ENCODE measurements at regions not wholly inside any gene's neighbourhood (a gene's known extent, or its start where the extent isn't known, plus 50 kb on each side); places are given as distances from the start of the nearest gene placed in this dataset.

DNA sequence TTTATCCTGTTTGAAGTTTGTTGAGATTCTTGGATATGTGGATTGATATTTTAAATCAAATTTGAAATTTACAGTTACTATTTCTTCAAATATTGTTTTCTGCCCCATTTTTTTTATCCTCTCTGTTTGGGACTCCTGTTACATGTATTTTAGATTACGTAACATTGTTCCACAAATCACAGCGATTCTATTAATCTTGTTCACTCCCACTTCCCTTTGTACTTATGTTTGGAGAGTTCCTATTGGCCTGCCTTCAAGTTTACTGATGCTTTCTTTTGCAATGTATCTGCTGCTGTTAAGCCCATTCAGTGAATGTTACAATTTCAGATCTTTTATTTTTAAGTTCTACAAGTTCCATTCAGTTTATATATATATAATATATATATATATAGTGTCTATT is 288.3 kb upstream of the TNRC6C start:
- DNase-seq, result no peak

DNA sequence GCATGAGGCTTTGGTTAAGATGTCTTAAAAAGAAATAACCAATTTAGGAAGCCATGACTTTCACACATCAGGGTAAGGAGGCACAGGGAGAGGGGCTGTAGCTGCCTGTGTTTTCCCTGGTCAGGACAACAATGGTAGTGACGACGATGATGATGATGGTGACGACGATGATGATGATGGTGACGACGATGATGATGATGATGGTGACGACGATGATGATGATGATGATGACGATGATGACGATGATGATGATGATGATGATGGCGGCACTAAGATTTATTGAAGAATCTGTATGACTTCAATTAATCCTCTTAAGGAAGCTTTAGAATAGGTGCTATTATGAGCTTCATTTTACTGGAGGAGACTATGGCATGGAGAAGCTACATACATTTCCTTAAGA is 284.1 kb upstream of the TNRC6C start:
- DNase-seq, result no peak

DNA sequence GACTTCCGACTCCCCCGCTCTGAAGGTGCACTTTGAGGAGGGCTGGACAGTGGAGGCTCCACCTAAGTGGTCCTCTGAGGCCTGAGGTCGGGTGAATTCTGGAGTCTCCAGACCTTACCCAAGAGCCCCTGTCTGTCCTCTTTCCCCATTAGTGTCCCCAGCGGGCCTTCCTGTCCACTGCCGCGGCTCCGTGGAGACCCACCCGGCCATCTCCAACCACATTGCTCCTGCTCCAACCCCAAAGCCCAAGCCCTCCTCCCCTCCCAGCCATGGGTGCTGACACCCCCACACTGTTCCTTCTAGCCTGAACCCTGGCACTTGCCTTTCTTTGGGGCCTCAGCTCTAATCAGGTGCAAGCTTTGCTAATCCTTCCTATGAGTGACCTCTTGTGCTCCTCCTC is 283.1 kb upstream of the TNRC6C start:
- DNase-seq, result no peak

DNA sequence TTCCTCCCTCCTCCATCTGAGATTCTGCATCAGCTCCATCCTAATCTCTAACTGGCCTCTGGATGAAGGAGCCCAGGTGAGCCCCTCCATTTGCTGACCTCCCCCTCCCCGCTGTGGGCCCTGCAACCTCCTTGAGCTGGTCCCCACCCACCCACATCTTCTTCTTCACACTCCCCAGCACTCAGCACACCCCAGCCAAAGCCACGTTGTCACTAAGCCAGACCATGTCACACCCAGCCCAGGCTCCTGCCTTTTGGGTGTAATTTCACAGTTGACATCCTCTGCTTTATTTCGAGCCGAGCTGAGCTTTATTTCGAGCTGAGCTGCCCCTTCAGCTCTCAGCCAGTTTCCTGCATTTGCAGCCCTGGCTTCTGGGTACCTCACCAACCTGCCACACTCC is 282.7 kb upstream of the TNRC6C start:
- DNase-seq, result no peak

DNA sequence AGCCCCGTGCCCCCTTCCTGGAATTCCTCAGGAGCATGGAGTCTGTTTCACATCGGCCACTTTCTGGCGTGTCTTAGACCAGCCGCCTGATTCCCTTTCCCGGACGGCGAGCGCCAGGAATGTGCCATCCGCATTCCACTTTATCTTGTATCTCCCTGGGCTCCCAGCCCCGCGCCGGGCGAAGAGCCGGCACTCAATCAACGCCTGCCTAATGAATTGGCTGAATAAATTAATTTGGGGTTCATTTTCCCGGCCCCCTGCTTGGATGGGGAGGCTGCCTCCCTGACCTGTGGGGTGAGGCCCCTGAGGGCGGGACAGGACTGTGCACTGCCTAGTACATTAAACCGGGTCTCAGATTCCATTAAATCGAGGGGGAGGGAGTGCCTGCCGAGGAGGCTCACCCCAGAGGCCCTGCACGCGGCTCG is 282.3 kb upstream of the TNRC6C start:
- no peak for DNase-seq

DNA sequence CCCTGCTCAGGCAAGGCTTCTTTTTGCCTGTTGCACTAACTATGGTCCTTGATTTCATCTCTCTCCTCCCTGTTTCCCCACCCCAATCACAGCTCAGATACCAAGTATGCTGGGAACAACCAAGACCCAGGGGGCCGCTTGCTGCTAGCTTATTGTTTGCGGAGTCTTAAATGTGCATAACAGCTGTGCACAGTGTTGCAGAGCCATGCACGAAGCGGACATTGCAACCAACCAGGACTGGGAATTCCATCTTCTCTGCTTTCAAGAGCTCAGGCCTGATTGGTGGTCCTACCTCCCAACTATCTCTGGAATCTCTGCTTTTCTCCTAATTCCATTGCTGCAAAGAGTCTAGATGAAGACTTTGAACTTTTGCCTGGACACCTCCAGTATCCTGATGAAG is 281.3 kb upstream of the TNRC6C start:
- DNase-seq, result no peak

DNA sequence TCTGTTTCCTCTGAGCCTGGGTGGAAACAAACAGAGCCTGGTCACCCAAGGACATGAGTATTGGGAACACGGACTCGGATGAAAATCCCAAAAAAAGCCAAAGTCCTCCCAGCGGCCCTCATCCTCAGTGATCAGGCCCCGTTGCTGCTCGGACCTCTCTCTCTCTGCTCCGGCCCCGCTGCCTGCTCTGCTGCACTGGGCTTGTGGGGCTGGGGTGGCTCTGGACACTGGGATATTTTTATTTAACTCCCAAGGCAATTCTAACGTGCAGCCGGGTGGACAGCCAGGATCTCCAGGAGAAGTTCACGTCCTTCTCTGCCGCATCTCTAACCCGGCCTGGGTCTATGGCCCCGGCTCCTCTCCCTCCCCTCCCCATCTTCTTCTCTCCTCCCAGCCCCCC is 280.9 kb upstream of the TNRC6C start:
- no peak for DNase-seq

DNA sequence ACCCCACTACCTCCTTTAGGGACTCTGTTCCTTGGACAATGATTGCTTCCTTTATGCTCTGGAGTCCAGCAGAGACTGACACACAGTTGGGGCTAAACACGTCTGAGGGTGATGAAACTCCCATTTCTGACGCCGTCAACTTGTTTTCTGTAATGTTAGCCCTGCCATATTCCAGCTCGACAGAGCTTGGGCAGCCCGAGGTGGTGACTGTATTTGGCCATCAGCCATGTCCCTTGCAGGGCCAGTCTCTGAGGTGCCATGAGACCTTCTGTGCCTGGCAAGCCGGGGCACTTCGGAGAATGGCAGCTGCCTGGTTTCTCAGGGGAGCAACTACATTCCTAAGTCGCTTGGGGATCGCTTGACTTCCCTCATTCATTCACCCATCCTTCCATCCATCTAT is 278.9 kb upstream of the TNRC6C start:
- DNase-seq, result no peak

DNA sequence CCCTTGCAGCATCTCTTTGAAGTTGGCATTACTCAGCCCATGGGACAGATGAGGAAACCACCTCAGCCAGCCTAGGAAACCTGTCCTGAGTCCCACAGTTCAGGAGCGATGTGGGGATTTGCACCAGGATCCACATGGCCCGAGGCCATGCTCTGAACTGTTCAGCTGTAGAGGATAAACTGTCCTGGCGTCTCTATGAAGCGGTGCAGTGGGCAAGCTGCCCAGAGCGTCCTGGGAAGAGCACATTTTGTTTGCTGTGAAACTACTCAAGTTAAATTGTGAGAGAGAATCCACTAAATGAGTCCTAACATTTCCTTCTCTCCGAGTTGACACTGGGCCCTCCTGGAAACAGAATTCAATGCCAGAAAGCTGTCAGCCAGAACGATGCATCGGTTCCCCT is 276.6 kb upstream of the TNRC6C start:
- DNase-seq, result no peak

DNA sequence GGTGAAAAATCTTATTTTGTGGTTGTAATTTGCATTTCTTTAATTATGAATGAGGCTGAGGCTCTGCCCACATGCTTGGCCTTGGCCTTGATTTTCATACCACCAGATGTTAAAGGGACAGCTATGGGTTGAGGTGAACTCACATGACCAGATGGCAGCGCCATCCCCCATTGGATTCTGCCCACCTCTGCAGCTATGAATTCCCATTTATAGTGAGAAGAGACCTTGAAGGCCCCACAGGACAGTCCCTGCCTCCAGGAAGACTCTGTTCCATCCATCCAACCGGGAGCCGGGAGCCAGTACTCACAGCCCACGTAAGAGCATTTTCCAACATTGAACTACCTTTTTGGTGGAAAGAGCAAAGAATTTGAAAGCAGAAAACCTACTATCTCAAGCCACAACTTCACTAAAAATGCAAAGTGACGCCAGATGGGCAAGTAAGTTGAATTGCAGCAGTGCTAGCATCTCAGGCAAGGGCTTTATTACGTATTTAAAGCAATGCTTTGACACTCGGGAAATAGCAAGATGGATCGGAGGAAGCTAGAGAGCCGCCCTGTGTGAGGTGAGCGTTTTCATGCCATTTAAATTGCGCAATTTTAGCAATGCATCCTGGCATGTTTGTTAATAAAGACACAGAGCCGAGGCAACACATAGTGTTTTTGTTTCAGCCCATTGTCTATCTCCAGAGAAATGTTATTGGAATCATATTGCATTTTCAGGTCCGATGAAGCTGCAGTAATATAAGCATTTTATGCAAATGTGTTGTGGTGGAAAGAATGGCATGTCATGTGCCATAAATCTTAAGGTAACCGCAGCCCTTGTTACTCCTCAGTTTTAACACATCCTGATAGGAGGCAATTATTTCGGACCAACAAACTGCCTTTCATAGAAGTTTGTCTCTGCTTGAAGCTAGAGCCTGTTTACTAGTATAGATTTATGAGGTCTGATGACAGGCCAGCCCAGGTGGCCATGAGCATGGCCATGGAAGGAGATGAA is 273.4 kb upstream of the TNRC6C start:
- DNase-seq, result no peak

DNA sequence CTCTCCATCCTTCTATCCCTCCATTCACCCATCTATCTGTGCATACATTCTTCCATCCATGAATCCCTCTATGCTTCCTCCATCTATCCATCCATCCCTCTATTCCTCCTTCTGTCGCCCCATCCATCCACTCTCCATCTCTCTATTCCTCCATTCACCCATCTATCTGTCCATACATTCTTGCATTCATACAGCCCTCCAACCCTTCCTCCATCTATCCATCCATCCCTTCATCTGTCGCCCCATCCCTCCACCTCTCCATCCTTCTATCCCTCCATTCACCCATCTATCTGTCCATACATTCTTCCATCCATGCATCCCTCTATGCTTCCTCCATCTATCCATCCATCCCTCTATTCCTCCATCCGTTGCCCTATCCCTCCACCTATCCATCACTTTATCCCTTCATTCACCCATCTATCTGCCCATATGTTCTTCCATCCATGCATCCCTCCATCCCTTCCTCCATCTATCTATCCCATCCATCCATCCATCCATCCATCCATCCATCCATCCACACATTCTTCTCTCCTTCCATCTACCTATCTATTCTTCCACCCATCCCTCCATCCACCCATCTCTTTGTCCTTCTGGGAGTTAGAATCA is 272.5 kb upstream of the TNRC6C start:
- no peak for DNase-seq

DNA sequence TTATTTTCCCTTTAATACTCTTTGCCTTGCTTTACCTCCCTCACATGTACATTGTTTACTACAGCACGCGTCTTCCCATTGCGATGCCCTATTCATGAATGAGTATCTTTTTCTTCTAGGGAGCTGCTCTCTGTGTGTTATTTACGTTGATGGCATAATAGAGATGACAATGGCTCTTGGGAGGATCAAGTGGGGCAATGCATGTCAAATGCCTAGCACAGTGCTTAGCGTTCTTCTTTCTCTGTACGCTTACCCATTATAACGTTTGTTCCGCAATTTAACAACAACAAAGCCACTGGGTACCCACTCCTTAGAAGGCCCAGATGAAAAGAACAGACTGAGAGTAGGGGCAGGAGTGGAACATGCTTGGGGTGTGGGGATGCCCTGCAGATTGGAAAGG is 271.6 kb upstream of the TNRC6C start:
- no peak for DNase-seq

DNA sequence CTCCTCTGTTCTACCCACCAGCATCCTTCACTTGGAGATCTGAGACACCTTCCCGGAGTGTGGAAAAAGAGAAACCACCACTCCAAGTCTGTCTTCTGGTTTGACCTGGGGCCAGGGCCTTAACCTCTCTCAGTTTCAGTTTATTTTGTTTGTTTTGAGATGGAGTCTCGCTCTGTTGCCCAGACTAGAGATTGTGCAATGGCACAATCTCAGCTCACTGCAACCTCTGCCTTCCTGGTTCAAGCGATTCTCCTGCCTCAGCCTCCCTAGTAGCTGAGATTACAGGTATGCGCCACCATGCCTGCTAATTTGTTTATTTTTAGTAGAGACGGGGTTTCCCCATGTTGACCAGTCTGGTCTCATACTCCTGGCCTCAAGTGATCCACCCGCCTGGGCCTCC is 271.1 kb upstream of the TNRC6C start:
- no peak for DNase-seq

DNA sequence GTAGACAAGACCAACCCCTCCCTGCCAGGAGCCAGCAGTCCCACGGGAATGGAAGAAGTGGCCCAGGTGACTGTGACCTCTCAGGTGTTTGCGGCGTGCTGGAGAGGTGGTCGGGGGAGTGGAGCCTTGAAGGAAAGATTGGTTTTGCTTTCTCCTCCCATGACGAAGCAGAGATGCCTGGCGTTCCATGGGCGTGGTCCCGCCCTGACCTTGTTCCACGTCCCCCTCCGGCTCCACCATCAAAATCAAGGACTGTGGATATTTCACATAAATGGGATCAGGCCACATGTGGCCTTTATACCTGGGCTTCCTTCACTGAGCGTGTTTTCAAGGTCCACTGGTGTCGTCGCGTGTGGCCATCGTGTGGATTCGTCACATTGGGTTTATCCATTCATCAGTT is 270.6 kb upstream of the TNRC6C start:
- no peak for DNase-seq

DNA sequence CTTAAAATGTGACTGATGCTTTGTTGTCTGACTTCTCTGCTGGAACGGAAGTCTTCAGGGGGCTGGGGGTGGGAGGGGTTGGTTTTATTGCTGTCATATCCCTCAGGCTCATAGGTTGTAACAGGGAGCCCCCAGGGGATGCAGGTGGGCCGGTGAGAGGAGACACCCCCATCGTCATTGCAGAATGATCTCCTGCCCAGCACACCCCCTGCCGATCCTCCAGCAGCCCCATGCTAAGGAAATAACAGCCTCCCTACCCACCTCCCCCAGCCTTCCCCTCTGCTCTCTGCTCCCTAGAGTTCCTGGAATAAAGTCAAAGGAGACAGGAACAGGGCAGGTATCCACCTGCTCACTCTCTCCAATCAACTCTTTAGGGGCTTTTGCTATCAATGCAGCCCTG is 270.1 kb upstream of the TNRC6C start:
- DNase-seq, result no peak

DNA sequence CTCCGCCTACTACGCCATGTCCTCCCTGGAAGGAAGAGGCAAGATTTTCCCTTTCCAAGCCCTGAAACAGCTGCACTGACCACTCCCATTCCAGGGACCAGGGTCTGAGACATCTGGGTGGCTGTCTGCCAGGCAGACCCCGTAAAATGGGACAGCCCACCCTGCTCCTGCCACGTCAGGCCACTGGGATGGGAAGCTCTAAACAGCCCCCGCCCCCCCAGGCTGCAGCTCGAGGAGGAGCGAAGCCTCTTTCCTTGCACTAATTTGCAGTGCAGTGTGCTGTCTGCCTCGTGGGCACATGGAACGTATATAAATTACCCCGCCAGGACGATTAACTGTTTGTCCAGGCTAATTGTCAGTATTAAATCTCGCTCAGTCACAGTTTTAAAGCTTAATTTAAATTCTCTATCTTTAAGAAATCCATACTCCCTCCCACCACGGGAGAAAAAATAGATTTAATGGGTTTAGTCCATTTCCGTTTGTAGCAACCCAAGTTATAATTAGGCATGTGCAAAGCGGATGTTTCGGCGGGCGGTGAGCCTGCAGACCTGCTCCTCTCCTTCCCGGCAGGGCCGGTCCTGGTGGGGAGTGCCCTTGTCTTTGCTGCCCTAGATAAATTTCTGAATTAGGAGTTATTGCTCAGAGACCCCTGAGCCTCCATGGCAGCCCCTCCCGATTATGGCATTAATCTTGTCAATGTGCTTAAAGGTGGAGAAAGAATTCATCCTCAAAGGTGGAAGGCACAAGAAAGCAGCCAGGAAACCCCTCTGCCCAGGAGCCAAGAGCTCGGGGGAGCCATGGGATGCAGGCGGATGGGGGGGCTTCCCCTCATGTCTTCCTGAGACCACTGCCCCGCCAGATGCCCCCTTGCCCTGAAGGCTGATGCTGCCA is 268.0 kb upstream of the TNRC6C start:
- no peak for DNase-seq

DNA sequence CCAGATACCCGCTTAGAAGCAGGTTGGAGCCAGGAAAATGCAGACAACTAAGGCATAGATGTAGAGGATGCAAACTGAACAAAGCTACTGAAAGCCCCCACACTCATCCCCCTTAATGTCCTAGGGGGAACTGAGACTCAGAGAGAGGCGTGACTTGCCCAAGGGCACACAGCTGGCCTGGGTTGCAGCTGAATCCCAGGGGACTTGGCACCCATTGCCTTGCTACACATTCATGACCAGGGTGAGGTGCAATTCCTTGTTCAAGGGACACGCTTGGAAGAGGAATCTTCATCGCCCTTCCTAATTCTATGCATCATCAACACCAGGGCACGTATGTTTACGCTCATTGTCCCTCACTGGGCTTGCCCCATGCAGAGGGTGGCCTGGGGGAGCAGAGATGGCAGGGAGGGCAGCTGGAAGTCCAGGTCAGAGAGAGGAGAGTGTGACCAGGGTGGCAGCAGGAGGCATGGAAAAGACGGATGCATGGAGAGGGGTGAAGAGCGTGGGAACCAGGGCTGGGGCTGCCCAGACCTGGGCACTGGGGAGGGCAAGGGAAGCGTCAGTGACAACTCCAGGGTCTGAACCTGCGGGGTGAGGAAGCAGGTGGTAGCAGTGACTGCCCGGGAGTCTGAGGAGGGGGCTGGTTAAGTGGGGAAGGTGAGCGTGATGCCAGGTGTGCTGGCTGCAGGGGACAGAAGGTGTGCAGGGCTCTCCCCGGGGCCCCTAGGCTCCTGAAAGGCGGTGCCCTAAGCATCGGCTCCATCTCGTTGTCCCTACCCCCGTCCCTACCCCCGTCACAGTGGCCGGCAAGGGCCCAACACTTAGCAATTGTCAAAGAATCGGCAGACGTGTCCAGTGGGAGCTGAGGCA is 267.1 kb upstream of the TNRC6C start:
- no peak for DNase-seq

DNA sequence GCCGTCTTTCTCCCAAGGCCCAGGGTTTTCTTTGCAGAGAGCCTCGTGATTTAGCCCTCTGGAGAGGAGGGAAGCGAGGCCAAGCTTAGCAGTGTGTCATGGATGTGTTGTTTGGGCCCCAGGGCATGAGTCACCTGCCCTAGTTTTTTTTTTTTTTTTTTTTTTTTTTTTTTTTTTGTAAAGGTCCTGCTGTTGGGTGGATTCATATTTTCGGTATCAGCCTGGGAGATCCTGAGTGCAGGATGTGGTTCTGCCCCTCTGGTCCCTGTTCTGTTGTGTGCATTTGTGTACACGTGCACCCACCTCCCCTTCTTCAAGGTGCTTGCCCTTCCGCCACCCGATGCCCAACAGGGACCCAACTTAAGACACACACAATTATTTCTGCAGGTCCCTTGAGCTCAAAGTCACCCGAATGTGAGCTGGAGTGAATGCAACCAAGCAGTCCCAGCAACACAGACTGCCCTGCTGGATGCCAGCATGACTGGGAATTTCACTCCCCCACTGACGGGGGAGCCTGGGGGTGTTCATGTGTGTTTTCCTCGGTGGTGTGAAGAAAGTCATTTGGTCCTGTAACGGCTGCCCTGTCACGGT is 265.8 kb upstream of the TNRC6C start:
- DNase-seq, result no peak

DNA sequence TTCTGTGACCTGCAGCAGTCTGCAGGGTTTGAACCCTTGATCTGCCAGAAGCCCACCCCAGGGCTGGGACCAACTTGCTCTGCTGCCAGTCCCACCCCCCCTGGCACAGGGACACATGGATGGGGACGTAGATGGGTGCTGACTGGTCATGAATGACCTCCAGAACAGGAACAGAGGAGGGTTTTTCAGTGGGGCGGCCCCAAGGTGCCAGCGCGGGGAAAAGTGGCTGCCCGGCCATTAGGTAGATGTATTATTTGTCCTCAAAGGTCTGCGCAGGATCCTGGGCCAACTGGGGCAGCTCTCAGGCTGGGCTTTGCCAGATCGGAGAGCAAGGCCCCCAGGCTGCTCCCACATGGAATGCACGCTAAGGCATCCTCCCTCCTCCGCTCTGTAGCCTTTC is 265.2 kb upstream of the TNRC6C start:
- DNase-seq, result no peak

DNA sequence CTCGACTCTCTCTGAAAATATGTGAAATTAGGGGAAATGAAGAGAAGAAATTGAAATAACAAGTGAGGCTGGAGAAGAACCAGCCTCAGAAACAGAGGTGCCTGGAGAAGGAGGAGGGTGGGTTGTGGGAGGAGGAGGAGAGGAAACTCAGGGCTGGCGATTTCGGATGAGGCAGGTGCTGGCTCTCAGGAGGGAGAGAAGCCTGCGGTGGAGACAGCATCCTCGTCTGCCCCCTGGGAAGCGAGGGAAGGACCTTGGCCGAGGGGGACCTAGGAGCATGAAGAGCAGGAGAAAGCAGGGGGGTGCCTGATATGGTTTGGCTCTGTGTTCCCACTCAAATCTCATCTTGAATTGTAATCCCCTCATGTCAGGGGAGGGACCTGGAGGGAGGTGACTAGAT is 264.7 kb upstream of the TNRC6C start:
- DNase-seq, result no peak

DNA sequence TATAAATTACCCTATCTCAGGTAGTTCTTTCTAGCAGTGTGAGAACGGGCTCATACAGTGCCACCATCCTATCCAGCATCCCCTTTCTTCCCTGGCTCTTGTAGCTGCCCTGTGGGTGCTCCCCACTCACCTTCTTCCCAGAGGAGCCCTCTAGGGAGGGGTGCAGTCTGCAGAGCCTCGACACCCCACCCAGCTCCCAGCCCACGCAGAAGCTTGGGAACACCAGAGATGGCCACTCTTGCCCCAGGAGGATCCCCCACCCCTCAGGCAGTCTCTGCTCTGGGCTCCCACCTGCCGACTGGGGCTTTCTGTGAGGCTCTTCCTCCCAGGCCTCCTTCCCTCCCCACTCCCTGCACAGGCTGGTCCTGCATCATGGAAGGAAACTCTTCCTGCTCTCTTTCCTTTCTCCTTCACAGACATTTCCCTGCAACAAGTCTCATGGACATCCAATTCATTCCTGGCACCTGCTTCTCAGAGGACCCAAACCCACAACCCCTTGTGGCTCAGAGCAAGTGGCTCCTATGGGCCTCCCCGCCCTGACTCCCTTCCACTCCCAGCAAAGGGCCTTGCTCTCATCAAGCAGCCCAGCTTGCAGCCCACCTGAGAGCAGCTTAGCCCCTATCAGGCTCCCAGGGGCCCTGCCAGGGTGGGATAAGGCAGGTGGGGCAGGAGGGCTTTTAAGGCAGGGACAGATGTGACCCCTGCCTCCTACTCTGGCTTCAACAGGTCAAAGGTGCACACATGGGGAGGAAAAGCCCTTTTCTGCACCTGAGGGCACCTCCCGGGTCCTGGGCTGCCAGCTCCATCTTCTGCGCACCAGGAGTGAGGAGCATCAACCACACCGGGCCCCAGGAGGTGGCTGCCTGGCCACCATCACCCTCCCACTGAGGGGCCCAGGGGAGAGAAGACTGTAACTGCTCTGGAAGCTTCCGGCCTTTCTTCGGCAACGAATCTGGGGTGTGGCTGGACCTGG is 263.8 kb upstream of the TNRC6C start:
- no peak for DNase-seq
